ENCODE measurements at regions not wholly inside any gene's neighbourhood (a gene's known extent, or its start where the extent isn't known, plus 50 kb on each side); places are given as distances from the start of the nearest gene placed in this dataset.

DNA sequence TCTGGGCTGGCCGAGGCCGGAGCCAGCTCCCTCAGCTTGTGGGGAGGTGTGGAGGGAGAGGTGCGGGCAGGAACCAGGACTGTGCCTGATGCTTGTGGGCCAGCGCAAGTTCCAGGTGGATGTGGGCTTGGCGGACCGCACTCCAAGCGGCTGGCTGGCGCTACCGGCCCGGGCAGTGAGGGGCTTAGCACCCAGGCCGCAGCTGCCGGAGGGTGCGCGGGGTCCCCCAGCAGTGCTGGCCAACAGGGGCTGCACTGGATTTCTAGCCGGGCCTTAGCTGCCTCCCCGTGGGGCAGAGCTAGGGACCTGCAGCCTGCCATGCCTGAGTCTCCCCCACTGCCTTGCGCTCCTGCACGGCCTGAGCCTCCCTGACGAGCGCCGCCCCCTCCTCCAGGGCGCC is 242.8 kb downstream of the CCSER2 start:
- H3K4me1 ChIP-seq = no peaks in the 10 kb centered on the region

DNA sequence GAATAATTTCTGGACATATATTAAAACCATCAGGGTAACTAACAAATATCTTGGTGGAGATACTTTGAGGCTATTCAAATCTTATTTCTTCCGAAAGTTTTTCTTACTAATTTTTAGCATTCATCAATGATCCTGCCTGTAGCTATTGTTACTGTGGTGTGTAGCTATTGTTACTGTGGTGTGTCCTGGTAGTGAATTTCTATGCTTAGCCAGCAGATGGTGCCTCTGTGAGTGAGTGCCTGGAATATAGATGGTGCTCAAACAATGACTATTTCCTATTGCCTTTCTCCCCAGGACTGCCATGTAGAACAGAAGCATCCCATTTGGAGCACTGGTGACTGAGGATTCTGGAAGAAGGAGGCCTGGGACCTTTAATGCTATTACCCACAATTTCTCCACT is 245.7 kb downstream of the CCSER2 start:
- TF ChIP-seq POLR2A (IDR thresholded peaks at IDR 0.05) = no peak
- Histone ChIP-seq H3K4me1 (no peaks in the 10 kb centered on the region), H3K27me3 (peaks cover 18% of the 10 kb centered on the region), H3K9me3 (peaks cover 0 to 13% (median 0%) of the 10 kb centered on the region in 3 donors), H3K4me3 (no peak overlapping the region), H3K27ac (no peak overlapping the region), H3K36me3 (no peaks in the 10 kb centered on the region)
- no peak for ATAC-seq
- WGBS, 2 donors (ENCODE audit: low coverage in 1 of 2) = 90 to 91% methylated on average over 1 of the region's 1 CpG

More for the DNA sequence above, 242.8 kb downstream of the CCSER2 start:
- no peak for TF ChIP-seq POLR2A (IDR thresholded peaks at IDR 0.05)
- TF ChIP-seq EP300 (IDR thresholded peaks at IDR 0.05) = no peak
- TF ChIP-seq, protein P1, sequence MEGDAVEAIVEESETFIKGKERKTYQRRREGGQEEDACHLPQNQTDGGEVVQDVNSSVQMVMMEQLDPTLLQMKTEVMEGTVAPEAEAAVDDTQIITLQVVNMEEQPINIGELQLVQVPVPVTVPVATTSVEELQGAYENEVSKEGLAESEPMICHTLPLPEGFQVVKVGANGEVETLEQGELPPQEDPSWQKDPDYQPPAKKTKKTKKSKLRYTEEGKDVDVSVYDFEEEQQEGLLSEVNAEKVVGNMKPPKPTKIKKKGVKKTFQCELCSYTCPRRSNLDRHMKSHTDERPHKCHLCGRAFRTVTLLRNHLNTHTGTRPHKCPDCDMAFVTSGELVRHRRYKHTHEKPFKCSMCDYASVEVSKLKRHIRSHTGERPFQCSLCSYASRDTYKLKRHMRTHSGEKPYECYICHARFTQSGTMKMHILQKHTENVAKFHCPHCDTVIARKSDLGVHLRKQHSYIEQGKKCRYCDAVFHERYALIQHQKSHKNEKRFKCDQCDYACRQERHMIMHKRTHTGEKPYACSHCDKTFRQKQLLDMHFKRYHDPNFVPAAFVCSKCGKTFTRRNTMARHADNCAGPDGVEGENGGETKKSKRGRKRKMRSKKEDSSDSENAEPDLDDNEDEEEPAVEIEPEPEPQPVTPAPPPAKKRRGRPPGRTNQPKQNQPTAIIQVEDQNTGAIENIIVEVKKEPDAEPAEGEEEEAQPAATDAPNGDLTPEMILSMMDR (IDR thresholded peaks at IDR 0.05) = no peak
- TF ChIP-seq POLR2AphosphoS5 (IDR thresholded peaks at IDR 0.05) = no peak
- H3K27ac ChIP-seq = no peak overlapping the region
- no peak for ATAC-seq
- peaks cover 22% of the 10 kb centered on the region for H3K27me3 ChIP-seq
- WGBS, 2 donors (ENCODE audit: low coverage in 1 of 2) = no CpG with 5 or more reads among the region's 22 CpGs
- no peaks in the 10 kb centered on the region for H3K36me3 ChIP-seq
- H3K9me3 ChIP-seq = peaks cover 0 to under 1% (median 0%) of the 10 kb centered on the region in 3 donors
- H3K4me3 ChIP-seq = no peak overlapping the region

DNA sequence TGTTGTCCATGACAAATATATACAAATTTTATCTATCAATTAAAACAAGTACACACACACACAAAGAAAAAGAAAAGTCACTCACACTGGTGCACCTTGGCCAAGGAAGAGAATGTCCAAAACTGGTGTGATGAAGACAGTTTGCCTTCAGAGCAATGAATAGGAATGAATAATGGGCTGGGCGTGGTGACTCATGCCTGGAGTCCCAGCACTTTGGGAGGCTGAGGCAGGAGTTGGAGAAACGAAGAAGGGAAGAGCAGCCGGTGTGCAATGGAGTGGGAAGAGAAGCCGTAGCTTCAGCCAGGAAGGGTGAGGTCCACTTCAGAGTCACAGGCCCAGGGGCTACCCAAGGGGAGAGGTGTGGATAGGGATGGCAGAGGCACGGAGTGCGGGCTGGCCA is 253.6 kb downstream of the CCSER2 start:
- H3K27me3 ChIP-seq = peaks cover 17% of the 10 kb centered on the region
- ATAC-seq = no peak
- H3K27ac ChIP-seq = no peak overlapping the region
- H3K9me3 ChIP-seq = peaks cover 0 to 5% (median 0%) of the 10 kb centered on the region in 3 donors
- no peak overlapping the region for H3K4me3 ChIP-seq
- no peak for TF ChIP-seq POLR2A (IDR thresholded peaks at IDR 0.05)
- no peaks in the 10 kb centered on the region for H3K4me1 ChIP-seq
- no peaks in the 10 kb centered on the region for H3K36me3 ChIP-seq
- WGBS, 2 donors (ENCODE audit: low coverage in 1 of 2) = 74 to 76% methylated on average over 4 to 6 of the region's 6 CpGs

DNA sequence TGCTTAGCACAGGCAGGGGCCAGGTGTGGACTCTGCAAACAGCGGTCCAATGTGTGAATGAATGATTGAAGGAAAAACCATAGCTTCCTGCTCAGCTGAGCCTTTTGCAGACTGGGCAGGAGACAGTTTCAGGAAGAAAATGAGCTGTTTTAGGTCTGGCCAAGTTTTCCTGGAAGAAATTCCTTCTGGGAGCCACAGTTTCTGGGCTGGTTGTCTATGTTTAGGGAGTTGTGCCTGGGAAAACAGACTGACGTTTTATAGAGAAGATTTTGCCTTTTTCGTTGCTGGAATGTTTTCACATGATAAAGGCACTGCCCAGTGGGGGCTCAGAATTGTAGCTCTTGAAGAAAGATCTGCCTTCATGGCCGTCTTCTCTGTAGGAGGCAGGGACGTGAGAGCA is 255.1 kb downstream of the CCSER2 start:
- Histone ChIP-seq H3K27me3 (peaks cover 12% of the 10 kb centered on the region), H3K27ac (no peak overlapping the region), H3K4me3 (no peak overlapping the region), H3K9me3 (no peaks in the 10 kb centered on the region), H3K36me3 (no peaks in the 10 kb centered on the region), H3K4me1 (no peaks in the 10 kb centered on the region)
- no peak for ATAC-seq
- TF ChIP-seq POLR2A (IDR thresholded peaks at IDR 0.05) (no peak), EP300 (IDR thresholded peaks at IDR 0.05) (no peak), POLR2AphosphoS5 (IDR thresholded peaks at IDR 0.05) (no peak)
- TF ChIP-seq, protein P1 (IDR thresholded peaks at IDR 0.05) = no peak
- 5 to 28% methylated on average over 4 of the region's 5 CpGs for WGBS, 2 donors (ENCODE audit: low coverage in 1 of 2)

DNA sequence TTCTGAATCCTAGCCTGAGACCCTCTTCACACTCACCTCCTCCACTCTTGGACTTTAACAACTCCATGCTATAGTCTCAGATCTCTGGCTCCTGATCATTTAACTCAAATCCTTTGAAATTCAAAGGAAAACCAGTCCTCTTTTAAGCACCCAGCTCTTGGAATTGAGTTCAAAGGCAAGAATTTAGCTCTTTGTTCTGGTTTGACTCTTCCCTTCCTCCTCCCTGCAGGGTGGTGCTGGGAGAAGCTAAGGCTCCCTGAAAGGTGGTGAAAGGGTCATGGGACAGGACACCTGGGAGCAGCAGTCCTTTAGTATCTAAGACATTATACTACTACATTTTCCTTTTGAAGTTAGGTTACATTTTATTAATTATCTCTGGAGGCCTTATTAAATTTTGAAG is 259.4 kb downstream of the CCSER2 start:
- peaks cover 8% of the 10 kb centered on the region for H3K27me3 ChIP-seq
- ATAC-seq = no peak
- H3K9me3 ChIP-seq = no peaks in the 10 kb centered on the region
- no peaks in the 10 kb centered on the region for H3K4me1 ChIP-seq
- no peak overlapping the region for H3K27ac ChIP-seq
- no peak for TF ChIP-seq POLR2AphosphoS5 (IDR thresholded peaks at IDR 0.05)
- TF ChIP-seq POLR2A (IDR thresholded peaks at IDR 0.05) = no peak
- TF ChIP-seq EP300 (IDR thresholded peaks at IDR 0.05) = no peak
- TF ChIP-seq, protein P1 (IDR thresholded peaks at IDR 0.05) = no peak
- no peaks in the 10 kb centered on the region for H3K36me3 ChIP-seq
- H3K4me3 ChIP-seq = no peak overlapping the region

DNA sequence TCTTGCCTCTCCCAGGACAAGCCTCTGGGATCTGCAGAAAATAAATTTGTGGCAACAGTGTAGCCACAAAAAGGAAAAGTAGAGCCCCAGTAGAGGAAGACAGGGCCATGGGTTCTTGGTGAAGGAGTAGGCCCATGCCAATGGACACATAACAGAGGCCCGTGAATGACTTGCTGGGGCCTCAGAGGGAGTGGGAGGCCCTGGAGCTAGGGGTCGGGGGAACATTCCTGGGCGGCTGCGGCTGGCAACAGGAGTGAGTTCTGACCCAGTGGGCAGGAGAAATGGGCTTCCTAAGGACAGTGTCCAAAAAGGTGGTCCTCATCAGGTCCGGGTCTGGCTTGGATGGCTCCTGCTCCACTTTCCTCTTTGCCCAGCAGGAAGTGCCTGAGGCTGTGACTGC is 260.0 kb downstream of the CCSER2 start:
- 83 to 92% methylated on average over 2 of the region's 5 CpGs for WGBS, 2 donors (ENCODE audit: low coverage in 1 of 2)

More for the DNA sequence above, 260.0 kb downstream of the CCSER2 start:
- TF ChIP-seq, protein P1 (IDR thresholded peaks at IDR 0.05) = no peak
- Histone ChIP-seq H3K36me3 (no peaks in the 10 kb centered on the region), H3K9me3 (no peaks in the 10 kb centered on the region), H3K27ac (no peak overlapping the region), H3K4me3 (no peak overlapping the region), H3K27me3 (peaks cover 8% of the 10 kb centered on the region), H3K4me1 (no peaks in the 10 kb centered on the region)
- ATAC-seq = no peak

All from gastroesophageal sphincter (tissue), 4 donors.